GM18499 (cell line): ENCODE measurements at regions not wholly inside any gene's neighbourhood (a gene's known extent, or its start where the extent isn't known, plus 50 kb on each side); places are given as distances from the start of the nearest gene placed in this dataset.
"Not testable (repeated sequence)": the region's sequence is repeated elsewhere in the genome, so short reads cannot be mapped to it uniquely, and the experiment has no call there.

Source experiments
- ATAC-seq: cut with Tn5 transposase; IDR thresholded peaks from one replicate; pipeline ENCODE4 v1.9.1; 2021; ENCODE audit warnings: moderate number of reproducible peaks; ENCODE audit not compliant: insufficient read depth, unreplicated experiment

- ATAC-seq = no peak
Measured at GRCh38 chr6:71190809-71191208, 97.8 kb upstream of the OGFRL1 start.

GRCh38 chr6:71194724-71195123, 93.9 kb upstream of the OGFRL1 start:
- no peak for ATAC-seq

GRCh38 chr6:71197267-71197666, 91.3 kb upstream of the OGFRL1 start:
- ATAC-seq = no peak

- no peak for ATAC-seq
Measured at GRCh38 chr6:71197780-71198179, 90.8 kb upstream of the OGFRL1 start.

DNA sequence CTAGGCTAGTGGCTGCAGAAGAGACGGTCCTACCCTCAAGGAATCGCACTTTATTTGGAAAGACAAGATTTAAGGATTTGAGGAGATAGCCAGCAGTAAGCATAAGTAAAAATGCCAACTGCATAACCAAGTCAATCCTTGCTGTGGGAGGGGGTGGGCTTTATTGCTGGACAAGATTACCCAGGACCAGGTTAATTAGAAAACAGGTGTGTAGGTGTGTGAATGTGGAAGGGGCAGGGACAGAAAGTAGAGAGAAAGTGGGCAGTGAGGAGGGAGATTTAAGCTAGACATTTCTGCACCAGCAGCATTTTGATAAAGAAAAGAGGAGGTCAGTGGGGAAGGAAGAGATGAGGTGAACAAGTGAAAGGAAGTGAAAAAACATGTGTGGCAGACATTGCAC, 89.7 kb upstream of the OGFRL1 start:
- ATAC-seq = no peak

- ATAC-seq = no peak
Measured at GRCh38 chr6:71199736-71200135, 88.9 kb upstream of the OGFRL1 start.

DNA sequence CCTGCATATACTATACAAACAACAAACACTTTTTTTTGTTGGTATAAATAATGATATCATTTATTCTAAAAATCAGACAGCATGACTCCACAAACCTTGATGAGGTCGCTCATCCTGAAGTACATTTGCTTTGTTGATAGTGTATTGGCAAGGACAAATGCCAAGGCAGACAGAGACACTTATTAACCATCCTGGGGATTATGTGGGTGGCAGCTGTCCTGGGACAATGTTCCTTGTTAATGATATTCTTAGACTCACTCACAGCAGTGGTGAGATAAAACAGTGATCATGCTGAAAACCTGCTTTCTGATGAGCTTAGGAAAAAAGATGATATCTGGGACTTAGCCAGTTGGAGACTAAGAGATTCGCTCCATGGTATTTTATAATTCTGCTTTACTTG, 85.4 kb upstream of the OGFRL1 start:
- ATAC-seq = no peak

DNA sequence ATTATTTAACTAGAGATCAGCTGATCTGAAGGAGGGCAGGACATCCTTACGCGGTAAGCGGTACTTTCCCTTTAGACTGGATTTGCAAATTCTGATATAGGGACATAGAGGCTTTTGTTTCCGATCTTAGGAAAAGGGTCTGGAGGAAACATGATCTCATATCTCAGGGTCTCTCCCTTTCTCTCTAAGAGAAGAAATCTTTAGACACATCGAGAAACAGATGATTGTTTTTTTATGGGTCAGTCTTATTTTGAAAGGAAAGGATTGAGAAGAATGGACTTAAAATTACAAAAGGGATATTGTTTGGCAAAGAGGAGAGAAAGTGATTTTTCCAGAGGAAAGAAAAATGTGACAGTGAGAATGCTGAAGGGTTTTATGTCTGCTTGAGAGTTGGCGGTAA, 83.9 kb upstream of the OGFRL1 start:
- ATAC-seq = no peak

GRCh38 chr6:71205336-71205956, 83.2 kb upstream of the OGFRL1 start:
- no peak for ATAC-seq

GRCh38 chr6:71206089-71206488, 82.5 kb upstream of the OGFRL1 start:
- no peak for ATAC-seq

DNA sequence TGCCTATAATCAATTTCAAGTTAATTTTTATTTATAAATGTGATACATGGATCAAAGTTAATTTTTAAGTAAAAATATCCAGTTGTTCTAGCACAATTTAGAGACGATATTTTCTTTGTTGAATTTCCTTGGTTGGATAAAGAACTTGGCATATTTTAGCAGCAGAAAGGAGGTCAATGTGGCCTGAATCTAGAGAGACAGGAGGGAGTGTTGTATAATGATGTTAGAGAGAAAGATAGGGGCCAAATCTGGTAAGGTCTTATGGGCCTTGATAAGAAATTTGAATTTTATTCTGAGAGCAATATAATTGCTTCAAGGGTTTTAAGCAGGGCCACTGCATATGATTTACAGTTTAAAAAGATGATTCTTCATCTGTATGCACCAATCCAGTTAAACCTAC, 79.4 kb upstream of the OGFRL1 start:
- ATAC-seq = no peak

- no peak for ATAC-seq
Measured at GRCh38 chr6:71209626-71210025, 79.0 kb upstream of the OGFRL1 start.

DNA sequence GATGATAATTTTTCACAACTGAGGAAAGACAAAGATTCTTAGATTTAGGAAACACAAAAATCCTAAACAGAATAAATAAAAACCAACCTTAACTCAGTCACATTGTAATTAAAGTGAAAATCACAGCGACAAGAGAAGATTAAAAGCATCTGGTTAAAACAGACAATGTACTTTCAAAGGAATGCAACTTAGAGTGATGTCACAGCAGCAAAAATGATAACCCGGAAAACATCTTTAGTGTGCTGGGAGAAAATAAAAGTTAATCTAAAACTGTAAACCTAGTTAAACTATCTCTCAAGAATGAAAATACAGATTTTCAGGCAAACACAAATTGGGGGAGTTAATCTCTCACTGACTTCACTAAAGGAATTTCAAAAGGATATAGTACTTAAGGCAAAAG, 76.8 kb upstream of the OGFRL1 start:
- no peak for ATAC-seq

GRCh38 chr6:71220466-71220865, 68.1 kb upstream of the OGFRL1 start:
- ATAC-seq = no peak

GRCh38 chr6:71222671-71223070, 65.9 kb upstream of the OGFRL1 start:
- no peak for ATAC-seq

GRCh38 chr6:71224011-71224410, 64.6 kb upstream of the OGFRL1 start:
- ATAC-seq = no peak

GRCh38 chr6:71226151-71226550, 62.5 kb upstream of the OGFRL1 start:
- no peak for ATAC-seq

GRCh38 chr6:71228461-71229041, 60.1 kb upstream of the OGFRL1 start:
- ATAC-seq = no peak

GRCh38 chr6:71229477-71229876, 59.1 kb upstream of the OGFRL1 start:
- ATAC-seq = no peak

GRCh38 chr6:71232890-71233289, 55.7 kb upstream of the OGFRL1 start:
- ATAC-seq = not testable (repeated sequence)

- no peak for ATAC-seq
Measured at GRCh38 chr6:71236926-71237434, 51.6 kb upstream of the OGFRL1 start.

DNA sequence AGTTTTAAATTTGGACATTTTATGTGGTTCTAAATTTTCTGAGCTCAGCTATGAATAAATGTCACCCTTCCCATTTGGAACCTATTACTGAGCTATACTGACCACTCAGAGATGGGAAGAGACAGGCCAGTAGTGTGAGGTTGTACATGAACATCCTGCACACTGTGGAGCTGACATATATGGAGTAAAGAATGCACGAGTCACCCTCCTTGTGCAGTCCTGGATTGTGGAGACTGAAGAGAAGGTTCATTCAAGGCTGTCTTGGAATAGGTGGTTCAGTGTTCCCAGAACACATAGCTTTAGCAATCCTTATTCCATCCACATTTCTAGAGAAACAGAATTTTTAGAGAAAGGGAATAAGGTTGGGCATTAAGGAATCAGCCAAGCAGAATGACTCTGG, 50.3 kb upstream of the OGFRL1 start:
- ATAC-seq = no peak
